Neural cell (in vitro differentiated cells): ENCODE measurements at regions not wholly inside any gene's neighbourhood (a gene's known extent, or its start where the extent isn't known, plus 50 kb on each side); places are given as distances from the start of the nearest gene placed in this dataset.

Source experiments
- H2AFZ ChIP-seq: fragments of 200-600, 300-800 bp; sonication (generic), shearing (Covaris generic); 2 replicates; pipeline ENCODE4 v1.6.0; 2014; ENCODE audit warnings: low read depth, mild to moderate bottlenecking, antibody characterized with exemption, low read length, moderate library complexity
- H3F3A ChIP-seq: fragments of 200-600 bp; shearing (Covaris generic); 2 replicates; pipeline ENCODE4 v1.6.1; 2016; ENCODE audit warnings: mild to moderate bottlenecking, moderate library complexity, mixed read lengths, antibody characterized with exemption, low read length; ENCODE audit not compliant: insufficient read depth, poor library complexity, severe bottlenecking
- H3K27ac ChIP-seq: fragments of 200-600, 300-800 bp; sonication (generic), shearing (Covaris generic); 2 replicates; pipeline ENCODE4 v1.5.1; 2014; ENCODE audit warnings: mild to moderate bottlenecking, low read length, moderate library complexity
- H3K27me3 ChIP-seq: fragments of 300-800, 200-600 bp; sonication (generic), shearing (Covaris generic); 2 replicates; pipeline ENCODE4 v1.6.0; 2014; ENCODE audit warnings: mild to moderate bottlenecking, low read depth, low read length, moderate library complexity; ENCODE audit not compliant: insufficient read depth
- H3K36me3 ChIP-seq: fragments of 300-800, 200-600 bp; sonication (generic), shearing (Covaris generic); 2 replicates; pipeline ENCODE4 v1.5.1; 2014; ENCODE audit warnings: mild to moderate bottlenecking, antibody characterized with exemption, low read length, moderate library complexity; ENCODE audit not compliant: insufficient read depth
- H3K4me2 ChIP-seq: fragments of 300-800, 200-600 bp; sonication (generic), shearing (Covaris generic); 2 replicates; pipeline ENCODE4 v1.6.0; 2014; ENCODE audit warnings: mild to moderate bottlenecking, low read length
- H3K4me3 ChIP-seq: fragments of 300-800, 200-600 bp; sonication (generic), shearing (Covaris generic); 2 replicates; pipeline ENCODE4 v1.5.1; 2014; ENCODE audit warnings: mild to moderate bottlenecking, low read length, moderate library complexity
- H3K79me2 ChIP-seq: fragments of 200-600 bp; shearing (Covaris generic); replicated peaks from 2 replicates; pipeline ENCODE4 v1.6.0; 2014; ENCODE audit warnings: mild to moderate bottlenecking, low read length, moderate library complexity; ENCODE audit not compliant: insufficient read depth
- H3K9ac ChIP-seq: fragments of 300-800, 200-600 bp; sonication (generic), shearing (Covaris generic); 2 replicates; pipeline ENCODE4 v1.6.1; 2016; ENCODE audit warnings: mild to moderate bottlenecking, low read length, mixed read lengths
- H3K9me2 ChIP-seq: fragments of 200-600 bp; shearing (Covaris generic); 2 replicates; pipeline ENCODE4 v1.6.1; 2016; ENCODE audit warnings: mild to moderate bottlenecking, low read length, mixed read lengths; ENCODE audit not compliant: insufficient read depth
- H3K9me3 ChIP-seq: fragments of 200-600, 300-800 bp; sonication (generic), shearing (Covaris generic); 2 replicates; pipeline ENCODE4 v1.6.1; 2016; ENCODE audit warnings: mild to moderate bottlenecking, mixed run types, low read length, moderate library complexity, mixed read lengths
- H4K20me1 ChIP-seq: fragments of 200-600 bp; shearing (Covaris generic); 2 replicates; pipeline ENCODE4 v1.6.1; 2016; ENCODE audit warnings: mild to moderate bottlenecking, mixed run types; ENCODE audit not compliant: insufficient read depth
- EP300 ChIP-seq: fragments of 450-650 bp; conservative IDR thresholded peaks from 2 replicates; pipeline ENCODE4 v1.6.1; 2014; ENCODE audit warnings: antibody characterized with exemption, mild to moderate bottlenecking, moderate library complexity; ENCODE audit not compliant: poor library complexity, severe bottlenecking
- EZH2 ChIP-seq: fragments of 200-600, 300-800 bp; shearing (Covaris generic), sonication (generic); IDR thresholded peaks from 2 replicates; pipeline ENCODE4 v1.6.1; 2014; ENCODE audit warnings: antibody characterized with exemption, low read length, borderline replicate concordance, mild to moderate bottlenecking; ENCODE audit not compliant: insufficient read depth, poor library complexity, severe bottlenecking
- MXI1 ChIP-seq: fragments of 450-650 bp; conservative IDR thresholded peaks from 2 replicates; pipeline ENCODE4 v1.6.1; 2014; ENCODE audit warnings: antibody characterized with exemption, mild to moderate bottlenecking; ENCODE audit not compliant: poor library complexity, severe bottlenecking
- POLR2AphosphoS5 ChIP-seq: IDR thresholded peaks from 2 replicates; pipeline ENCODE4 v1.6.1; 2012
- RAD21 ChIP-seq: fragments of 450-650 bp; conservative IDR thresholded peaks from 2 replicates; pipeline ENCODE4 v1.6.1; 2014; ENCODE audit warnings: antibody characterized with exemption, mild to moderate bottlenecking, moderate library complexity
- REST ChIP-seq: IDR thresholded peaks from 2 replicates; pipeline ENCODE4 v1.6.1; 2012; ENCODE audit warnings: borderline replicate concordance
- SMC3 ChIP-seq: fragments of 450-650 bp; conservative IDR thresholded peaks from 2 replicates; pipeline ENCODE4 v1.6.1; 2014; ENCODE audit warnings: antibody characterized with exemption, mild to moderate bottlenecking, moderate library complexity; ENCODE audit not compliant: poor library complexity
- TAF1 ChIP-seq: IDR thresholded peaks from 2 replicates; pipeline ENCODE4 v1.6.1; 2012; ENCODE audit warnings: low read depth
- TF ChIP-seq, protein P1 (sequence below): fragments of 450-650 bp; IDR thresholded peaks from 2 replicates; pipeline ENCODE4 v1.5.1; 2014; ENCODE audit warnings: antibody characterized with exemption, mild to moderate bottlenecking, moderate library complexity; ENCODE audit not compliant: poor library complexity, severe bottlenecking

- no peaks in the 10 kb centered on the region for H4K20me1 ChIP-seq
- H2AFZ ChIP-seq = no peak overlapping the region
Observed at GRCh38 chr6:90365565-90366219, 69.0 kb upstream of the BACH2 start.

DNA sequence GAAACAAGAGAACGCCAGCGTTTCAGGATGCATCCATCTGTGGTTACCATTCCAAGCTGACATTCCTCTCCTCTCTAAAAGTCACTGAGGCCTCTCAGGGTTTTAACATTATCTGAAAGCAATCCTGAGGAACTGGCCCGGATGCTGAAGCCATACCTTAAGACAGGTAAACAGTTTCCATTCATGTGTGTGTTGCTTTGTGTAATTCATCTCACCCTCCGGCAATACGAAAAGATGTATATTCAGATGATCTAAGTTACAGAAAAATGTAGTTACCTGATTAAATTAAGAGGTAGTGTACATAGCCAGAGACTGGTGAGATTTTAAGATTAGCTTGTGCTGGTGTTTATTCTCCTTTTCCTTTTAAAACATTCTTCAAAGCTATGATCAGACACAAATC, 68.4 kb upstream of the BACH2 start:
- no peak overlapping the region for H3K27ac ChIP-seq
- H3F3A ChIP-seq = no peaks in the 10 kb centered on the region
- H3K27me3 ChIP-seq = no peaks in the 10 kb centered on the region
- no peaks in the 10 kb centered on the region for H3K9me2 ChIP-seq
- no peaks in the 10 kb centered on the region for H3K9me3 ChIP-seq
- H3K4me2 ChIP-seq = no peak overlapping the region
- no peak overlapping the region for H2AFZ ChIP-seq
- no peaks in the 10 kb centered on the region for H3K36me3 ChIP-seq
- no peak overlapping the region for H3K4me3 ChIP-seq
- H4K20me1 ChIP-seq = no peaks in the 10 kb centered on the region
- TF ChIP-seq EP300 = no peak
- TF ChIP-seq POLR2AphosphoS5 = no peak
- TF ChIP-seq MXI1 = no peak
- TF ChIP-seq RAD21 = no peak
- no peak for TF ChIP-seq EZH2
- TF ChIP-seq, protein P1, sequence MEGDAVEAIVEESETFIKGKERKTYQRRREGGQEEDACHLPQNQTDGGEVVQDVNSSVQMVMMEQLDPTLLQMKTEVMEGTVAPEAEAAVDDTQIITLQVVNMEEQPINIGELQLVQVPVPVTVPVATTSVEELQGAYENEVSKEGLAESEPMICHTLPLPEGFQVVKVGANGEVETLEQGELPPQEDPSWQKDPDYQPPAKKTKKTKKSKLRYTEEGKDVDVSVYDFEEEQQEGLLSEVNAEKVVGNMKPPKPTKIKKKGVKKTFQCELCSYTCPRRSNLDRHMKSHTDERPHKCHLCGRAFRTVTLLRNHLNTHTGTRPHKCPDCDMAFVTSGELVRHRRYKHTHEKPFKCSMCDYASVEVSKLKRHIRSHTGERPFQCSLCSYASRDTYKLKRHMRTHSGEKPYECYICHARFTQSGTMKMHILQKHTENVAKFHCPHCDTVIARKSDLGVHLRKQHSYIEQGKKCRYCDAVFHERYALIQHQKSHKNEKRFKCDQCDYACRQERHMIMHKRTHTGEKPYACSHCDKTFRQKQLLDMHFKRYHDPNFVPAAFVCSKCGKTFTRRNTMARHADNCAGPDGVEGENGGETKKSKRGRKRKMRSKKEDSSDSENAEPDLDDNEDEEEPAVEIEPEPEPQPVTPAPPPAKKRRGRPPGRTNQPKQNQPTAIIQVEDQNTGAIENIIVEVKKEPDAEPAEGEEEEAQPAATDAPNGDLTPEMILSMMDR = no peak
- no peak for TF ChIP-seq SMC3
- TF ChIP-seq TAF1 = no peak
- TF ChIP-seq REST = no peak
- no peak overlapping the region for H3K9ac ChIP-seq
- H3K79me2 ChIP-seq = no peaks in the 10 kb centered on the region

More at GRCh38 chr6:90365565-90366219, 69.0 kb upstream of the BACH2 start:
- no peaks in the 10 kb centered on the region for H3K9me2 ChIP-seq
- H3K36me3 ChIP-seq = no peaks in the 10 kb centered on the region
- TF ChIP-seq EZH2 (no peak), RAD21 (no peak), POLR2AphosphoS5 (no peak), REST (no peak), MXI1 (no peak)
- no peak overlapping the region for H3K4me3 ChIP-seq
- H3K27me3 ChIP-seq = no peaks in the 10 kb centered on the region
- H3K9ac ChIP-seq = no peak overlapping the region
- no peak overlapping the region for H3K4me2 ChIP-seq
- H3K9me3 ChIP-seq = no peaks in the 10 kb centered on the region
- H3K79me2 ChIP-seq = no peaks in the 10 kb centered on the region
- H3F3A ChIP-seq = no peaks in the 10 kb centered on the region
- no peak overlapping the region for H3K27ac ChIP-seq
